ENCODE measurements at regions not wholly inside any gene's neighbourhood (a gene's known extent, or its start where the extent isn't known, plus 50 kb on each side); places are given as distances from the start of the nearest gene placed in this dataset.
"Not testable (repeated sequence)": the region's sequence is repeated elsewhere in the genome, so short reads cannot be mapped to it uniquely, and the experiment has no call there.

DNA sequence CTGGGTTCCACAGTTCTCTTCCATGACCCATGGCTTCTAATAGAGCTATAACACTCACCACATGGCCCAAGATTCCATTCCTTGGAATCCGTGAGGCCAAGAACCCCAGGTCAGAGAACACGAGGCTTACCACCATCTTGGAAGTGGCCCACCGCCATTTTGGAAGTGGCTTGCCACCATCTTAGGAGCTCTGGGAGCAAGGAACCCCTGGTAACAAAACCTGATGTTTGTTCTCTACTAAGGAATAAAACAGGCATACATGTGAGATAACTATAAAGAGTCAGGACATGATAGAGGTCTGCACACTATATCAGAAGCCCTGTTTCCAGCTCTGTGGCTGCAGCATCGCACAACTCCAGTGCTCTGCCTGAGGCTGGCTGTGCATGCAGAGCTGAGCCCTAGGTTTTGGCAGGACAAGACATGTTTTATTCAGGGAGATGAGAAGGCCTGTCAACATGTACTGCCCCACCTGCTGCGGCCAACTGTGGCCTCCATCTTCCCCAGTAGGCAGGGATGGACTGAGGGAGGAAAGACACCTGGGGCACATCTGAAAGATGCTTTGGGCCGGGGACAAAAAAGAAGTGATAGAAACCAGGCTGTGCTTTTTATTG, 344.9 kb downstream of the DAD1 start:
- TF ChIP-seq, protein P1, sequence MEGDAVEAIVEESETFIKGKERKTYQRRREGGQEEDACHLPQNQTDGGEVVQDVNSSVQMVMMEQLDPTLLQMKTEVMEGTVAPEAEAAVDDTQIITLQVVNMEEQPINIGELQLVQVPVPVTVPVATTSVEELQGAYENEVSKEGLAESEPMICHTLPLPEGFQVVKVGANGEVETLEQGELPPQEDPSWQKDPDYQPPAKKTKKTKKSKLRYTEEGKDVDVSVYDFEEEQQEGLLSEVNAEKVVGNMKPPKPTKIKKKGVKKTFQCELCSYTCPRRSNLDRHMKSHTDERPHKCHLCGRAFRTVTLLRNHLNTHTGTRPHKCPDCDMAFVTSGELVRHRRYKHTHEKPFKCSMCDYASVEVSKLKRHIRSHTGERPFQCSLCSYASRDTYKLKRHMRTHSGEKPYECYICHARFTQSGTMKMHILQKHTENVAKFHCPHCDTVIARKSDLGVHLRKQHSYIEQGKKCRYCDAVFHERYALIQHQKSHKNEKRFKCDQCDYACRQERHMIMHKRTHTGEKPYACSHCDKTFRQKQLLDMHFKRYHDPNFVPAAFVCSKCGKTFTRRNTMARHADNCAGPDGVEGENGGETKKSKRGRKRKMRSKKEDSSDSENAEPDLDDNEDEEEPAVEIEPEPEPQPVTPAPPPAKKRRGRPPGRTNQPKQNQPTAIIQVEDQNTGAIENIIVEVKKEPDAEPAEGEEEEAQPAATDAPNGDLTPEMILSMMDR (IDR thresholded peaks at IDR 0.05), result no peak
- TF ChIP-seq POLR2A (IDR thresholded peaks at IDR 0.05), result no peak
- no peak overlapping the region for H3K4me3 ChIP-seq
- H3K9me3 ChIP-seq, result no peaks in the 10 kb centered on the region
- H3K27ac ChIP-seq, result no peak overlapping the region
- no peaks in the 10 kb centered on the region for H3K27me3 ChIP-seq
- no peaks in the 10 kb centered on the region for H3K36me3 ChIP-seq (ENCODE audit: low read depth, missing control alignments)
- no peak for DNase-seq
- intact Hi-C loops (cut with DNase I; ENCODE audit: low total_unique reads), result no loop called here
- whole genome bisulfite sequencing, 2 donors, result 85 to 86% methylated on average over 6 of the region's 6 CpGs
- no peaks in the 10 kb centered on the region for H3K4me1 ChIP-seq

DNA sequence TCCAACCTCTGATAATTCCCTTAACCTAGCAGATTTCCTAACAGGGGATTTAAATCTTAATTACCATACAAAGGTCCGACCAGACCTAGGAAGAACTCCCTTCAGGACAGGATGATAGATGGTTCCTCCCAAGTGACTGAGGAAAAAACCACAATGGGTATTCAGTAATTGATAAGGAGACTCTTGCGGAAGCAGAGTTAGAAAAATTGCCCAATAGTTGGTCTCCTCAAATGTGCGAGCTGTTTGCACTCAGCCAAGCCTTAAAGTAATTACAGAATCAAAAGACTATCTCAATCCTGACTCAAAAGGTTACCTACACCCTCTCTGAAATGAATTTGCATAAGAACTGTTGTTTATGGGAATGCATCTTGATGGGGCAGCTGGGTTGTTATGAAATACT, 350.7 kb downstream of the DAD1 start:
- H3K4me3 ChIP-seq; H3K27me3 ChIP-seq; H3K4me1 ChIP-seq; H3K9me3 ChIP-seq; intact Hi-C loops (cut with DNase I; ENCODE audit: low total_unique reads); H3K36me3 ChIP-seq (ENCODE audit: low read depth, missing control alignments); DNase-seq; H3K27ac ChIP-seq: not testable (repeated sequence)
- 58 to 66% methylated on average over 3 of the region's 3 CpGs for whole genome bisulfite sequencing, 2 donors

DNA sequence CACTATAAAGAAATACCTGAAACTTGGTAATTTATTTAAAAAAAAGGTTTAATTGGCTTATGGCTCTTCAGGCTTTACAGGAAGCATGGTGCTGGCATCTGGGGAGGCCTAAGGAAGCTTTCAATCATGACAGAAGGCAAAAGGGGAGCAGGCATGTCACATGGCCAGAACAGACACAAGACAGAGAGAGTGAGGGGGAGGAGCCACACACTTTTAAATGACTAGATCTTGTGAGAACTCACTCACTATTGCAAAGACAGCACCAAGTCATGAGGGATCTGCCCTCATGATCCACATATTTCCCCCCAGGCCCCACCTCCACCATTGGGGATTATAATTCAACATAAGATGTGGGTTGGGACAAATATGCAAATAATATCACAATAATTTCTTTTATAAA, 355.6 kb downstream of the DAD1 start:
- H3K9me3 ChIP-seq, result no peaks in the 10 kb centered on the region
- intact Hi-C loops (cut with DNase I; ENCODE audit: low total_unique reads), result no loop called here
- no peak for DNase-seq
- TF ChIP-seq, protein P1 (IDR thresholded peaks at IDR 0.05), result no peak
- TF ChIP-seq POLR2A (IDR thresholded peaks at IDR 0.05), result no peak
- no peaks in the 10 kb centered on the region for H3K27me3 ChIP-seq
- no peak overlapping the region for H3K27ac ChIP-seq
- no peak overlapping the region for H3K4me3 ChIP-seq
- H3K4me1 ChIP-seq, result no peaks in the 10 kb centered on the region
- no peaks in the 10 kb centered on the region for H3K36me3 ChIP-seq (ENCODE audit: low read depth, missing control alignments)

DNA sequence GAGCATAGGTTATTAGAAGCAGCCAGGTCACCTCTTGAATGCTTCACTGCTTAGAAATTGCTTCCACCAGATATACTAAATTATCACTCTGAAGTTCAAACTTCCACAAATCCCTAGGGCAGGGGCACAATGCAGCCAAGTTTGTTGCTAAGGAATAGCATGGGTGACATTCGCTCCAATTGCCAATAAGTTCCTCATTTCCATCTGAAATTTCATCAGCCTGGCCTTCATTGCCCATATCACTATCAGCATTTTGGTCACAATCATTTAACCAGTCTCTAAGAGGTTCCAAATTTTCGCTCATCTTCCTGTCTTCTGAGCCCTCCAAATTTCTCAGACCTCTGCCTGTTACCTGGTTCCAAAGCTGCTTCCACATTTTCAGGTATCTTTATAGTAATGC, 356.1 kb downstream of the DAD1 start:
- 71 to 91% methylated on average over 2 of the region's 2 CpGs for WGBS, 2 donors
- Histone ChIP-seq H3K36me3 (ENCODE audit: low read depth, missing control alignments) (no peaks in the 10 kb centered on the region), H3K4me1 (no peaks in the 10 kb centered on the region), H3K27me3 (no peaks in the 10 kb centered on the region), H3K27ac (no peak overlapping the region), H3K9me3 (no peaks in the 10 kb centered on the region), H3K4me3 (no peak overlapping the region)
- TF ChIP-seq, protein P1 (IDR thresholded peaks at IDR 0.05), result no peak
- TF ChIP-seq POLR2A (IDR thresholded peaks at IDR 0.05), result no peak
- intact Hi-C loops (cut with DNase I; ENCODE audit: low total_unique reads), result no loop called here
- no peak for DNase-seq

DNA sequence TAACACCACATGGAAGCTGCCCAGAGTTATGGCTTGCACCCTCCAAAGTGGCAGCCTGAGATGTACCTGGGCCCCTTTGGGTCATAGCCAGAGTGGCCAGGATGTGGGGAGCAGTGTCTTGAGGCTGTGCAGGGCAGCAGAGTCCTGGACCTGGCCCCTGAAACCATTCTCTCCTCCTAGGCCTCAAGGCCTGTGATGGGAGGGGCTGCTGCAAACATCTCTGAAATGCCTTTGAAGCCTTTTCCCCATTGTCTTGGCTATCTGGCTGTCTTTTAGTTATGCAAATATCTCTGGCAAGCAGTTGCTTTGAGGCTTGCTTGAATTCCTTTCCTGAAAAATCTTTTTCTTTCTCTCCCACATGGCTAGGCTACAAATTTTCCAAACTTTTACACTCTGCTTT, 356.5 kb downstream of the DAD1 start:
- no peak overlapping the region for H3K27ac ChIP-seq
- intact Hi-C loops (cut with DNase I; ENCODE audit: low total_unique reads), result no loop called here
- H3K27me3 ChIP-seq, result no peaks in the 10 kb centered on the region
- no peaks in the 10 kb centered on the region for H3K9me3 ChIP-seq
- TF ChIP-seq, protein P1 (IDR thresholded peaks at IDR 0.05), result no peak
- no peaks in the 10 kb centered on the region for H3K36me3 ChIP-seq (ENCODE audit: low read depth, missing control alignments)
- no peak overlapping the region for H3K4me3 ChIP-seq
- DNase-seq, result no peak
- H3K4me1 ChIP-seq, result no peaks in the 10 kb centered on the region
